ENCODE measurements at regions not wholly inside any gene's neighbourhood (a gene's known extent, or its start where the extent isn't known, plus 50 kb on each side); places are given as distances from the start of the nearest gene placed in this dataset.

- TF ChIP-seq FOXJ3 (CRISPR knock-in tag; IDR thresholded peaks at IDR 0.05) (no peak), CEBPG (CRISPR knock-in tag; IDR thresholded peaks at IDR 0.05) (no peak), CEBPG (tag; conservative IDR thresholded peaks at IDR 0.05 in 1 of 2, IDR thresholded peaks at IDR 0.05 in 1 of 2) (no peak), ZBTB49 (CRISPR knock-in tag; IDR thresholded peaks at IDR 0.05; ENCODE audit: borderline replicate concordance) (no peak), POLR2A (conservative IDR thresholded peaks at IDR 0.05) (no peak), SPI1 (IDR thresholded peaks at IDR 0.05; ENCODE audit: borderline replicate concordance, low read depth, low read length) (no peak), MAX (CRISPR knock-in tag; IDR thresholded peaks at IDR 0.05) (no peak), RREB1 (CRISPR knock-in tag; IDR thresholded peaks at IDR 0.05) (no peak), FOXK2 (conservative IDR thresholded peaks at IDR 0.05 in 1 of 2, IDR thresholded peaks at IDR 0.05 in 1 of 2; ENCODE audit: low read depth in 2 of 2) (no peak)
These were observed 116.0 kb upstream of the ERCC4 start for GRCh38 chr16:13803974-13804373.
